Panc1 (cell line): ENCODE measurements at regions not wholly inside any gene's neighbourhood (a gene's known extent, or its start where the extent isn't known, plus 50 kb on each side); places are given as distances from the start of the nearest gene placed in this dataset.
A peak's percentile ranks its signal among the peaks of the same experiment; 100 is the strongest.

Experiments used
- ATAC-seq: fragments of 200-7000 bp; cut with Tn5 transposase; 2 replicates; pipeline ENCODE4 v1.9.1; 2020; ENCODE audit warnings: mild to moderate bottlenecking, moderate library complexity
- BruUV-seq: library from RNA; stranded (reverse); fragments of 400-500 nt; replicated peaks from 2 replicates; lab custom pipeline; 2021; lab: Mats Ljungman, UMichigan
- CTCF ChIA-PET: fragments of 300-600 bp; sonication (Branson Sonifier 250); formaldehyde crosslinking; loops from one replicate; lab custom pipeline; 2022; ENCODE audit warnings: antibody characterized with exemption; lab: Charles Lee
- POLR2A ChIA-PET: fragments of 300-600 bp; sonication (Branson Sonifier 250); formaldehyde crosslinking; loops from one replicate; lab custom pipeline; 2022; ENCODE audit warnings: antibody characterized with exemption; lab: Charles Lee
- DNase-seq: peaks from one replicate; pipeline ENCODE4 v3.0.0-alpha.2; 2010; ENCODE audit warnings: low read depth, low spot score
- H3K27ac ChIP-seq: 2 replicates; pipeline ENCODE4 v1.5.1; 2011; ENCODE audit warnings: mild to moderate bottlenecking, low read length, inconsistent platforms
- H3K27me3 ChIP-seq: fragments of 200-500 bp; sonication (Bioruptor generic); 2 replicates; pipeline ENCODE4 v1.6.0; 2014; ENCODE audit warnings: low read length, inconsistent platforms; ENCODE audit not compliant: control insufficient read depth, insufficient read depth
- H3K36me3 ChIP-seq: fragments of 200-500 bp; sonication (Bioruptor generic); 2 replicates; pipeline ENCODE4 v1.5.1; 2014; ENCODE audit warnings: inconsistent platforms, mild to moderate bottlenecking, low read length, moderate library complexity; ENCODE audit not compliant: control insufficient read depth, insufficient read depth
- H3K4me1 ChIP-seq: 2 replicates; pipeline ENCODE4 v1.5.1; 2011; ENCODE audit warnings: inconsistent platforms, mild to moderate bottlenecking, low read length, moderate library complexity; ENCODE audit not compliant: control insufficient read depth, insufficient read depth
- H3K4me3 ChIP-seq, 2 experiments: 2 replicates each; pipeline ENCODE4 v1.5.1; 2011 to 2012; ENCODE audit warnings: low read depth in 2 of 2, low read length in 2 of 2, mild to moderate bottlenecking in 2 of 2, inconsistent platforms in 1 of 2, moderate library complexity in 1 of 2
- H3K9me3 ChIP-seq: fragments of 200-500 bp; sonication (Bioruptor generic); 2 replicates; pipeline ENCODE4 v1.5.1; 2014; ENCODE audit warnings: low read depth, mild to moderate bottlenecking, inconsistent platforms, low read length, moderate library complexity; ENCODE audit not compliant: control insufficient read depth, insufficient read depth
- CTCF ChIP-seq: fragments of 450-650 bp; IDR thresholded peaks from 2 replicates; pipeline ENCODE4 v1.5.1; 2017; ENCODE audit warnings: mild to moderate bottlenecking
- POLR2AphosphoS5 ChIP-seq: IDR thresholded peaks from 2 replicates; pipeline ENCODE4 v1.6.1; 2012; ENCODE audit warnings: mild to moderate bottlenecking, low read depth, low read length, moderate library complexity
- SIN3A ChIP-seq: IDR thresholded peaks from 2 replicates; pipeline ENCODE4 v1.6.1; 2012; ENCODE audit warnings: low read depth, mild to moderate bottlenecking, low read length, moderate library complexity, borderline replicate concordance; ENCODE audit not compliant: insufficient read depth
- TCF7L2 ChIP-seq: IDR thresholded peaks from 2 replicates; pipeline ENCODE4 v1.6.1; 2011; ENCODE audit warnings: mild to moderate bottlenecking, low read depth, low read length, inconsistent platforms
- in situ Hi-C: cut with HindIII; loops from 2 replicates; pipeline ENCODE4 v1.10.0; 2016; ENCODE audit warnings: low sequenced_read_pairs, low pct_unique_long_range_greater_than_20kb
- intact Hi-C: fragments of 100-400 bp; cut with micrococcal nuclease; formaldehyde crosslinking; loops from one replicate; pipeline ENCODE4 v1.10.0; 2022; ENCODE audit not compliant: unreplicated experiment
- TF ChIP-seq, protein P1 (sequence below), 2 experiments: IDR thresholded peaks; 2 replicates each; pipeline ENCODE4 v1.6.1; 2011 to 2012; ENCODE audit warnings: low read depth in 2 of 2, control low read depth in 1 of 2, low read length in 1 of 2, mild to moderate bottlenecking in 1 of 2, moderate library complexity in 1 of 2; ENCODE audit not compliant: insufficient read depth in 1 of 2

DNA sequence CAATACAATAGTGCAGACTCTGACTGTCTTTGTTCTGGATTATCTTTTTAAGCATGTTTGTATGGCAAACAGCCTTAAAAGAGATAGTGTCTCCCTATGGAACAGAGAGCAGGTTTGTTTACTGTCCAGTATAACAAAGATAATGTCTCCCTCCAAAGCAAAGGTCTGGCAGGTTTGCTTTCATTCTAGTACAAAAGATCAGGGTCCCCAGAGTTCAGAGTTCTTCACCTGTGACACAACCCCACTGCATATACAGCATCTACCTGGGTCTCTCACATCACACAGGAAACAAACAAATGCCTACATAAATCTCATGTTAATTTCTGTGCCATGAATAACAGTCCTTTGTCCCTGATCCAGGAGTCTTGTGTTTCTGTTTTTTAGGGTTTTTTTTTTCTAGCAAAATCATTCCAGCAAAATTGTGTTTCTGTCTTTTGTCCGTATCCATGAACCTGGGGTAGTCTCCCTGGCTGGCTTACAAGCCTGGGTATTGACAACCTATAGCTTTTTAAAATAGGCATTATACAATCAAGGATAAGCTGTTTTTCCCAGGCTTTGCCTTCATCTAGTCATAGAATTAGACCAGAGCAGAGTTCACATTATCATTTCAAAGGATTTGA lies 89.4 kb upstream of the PTBP2 start:
- BruUV-seq: no TSS peak
- Histone ChIP-seq H3K36me3 (no peaks in the 10 kb centered on the region; the same call in 1 of the 2 replicates), H3K9me3 (no peaks in the 10 kb centered on the region), H3K4me3 (no peak overlapping the region), H3K27me3 (no peaks in the 10 kb centered on the region), H3K4me1 (no peaks in the 10 kb centered on the region), H3K27ac (no peak overlapping the region)
- DNase-seq (no peak), ATAC-seq (no peak)
- CTCF ChIA-PET: no interaction called here
- TF ChIP-seq TCF7L2: no peak
- in situ Hi-C loops (no loop called here), intact Hi-C loops (no loop called here)
- POLR2A ChIA-PET: no interaction called here

DNA sequence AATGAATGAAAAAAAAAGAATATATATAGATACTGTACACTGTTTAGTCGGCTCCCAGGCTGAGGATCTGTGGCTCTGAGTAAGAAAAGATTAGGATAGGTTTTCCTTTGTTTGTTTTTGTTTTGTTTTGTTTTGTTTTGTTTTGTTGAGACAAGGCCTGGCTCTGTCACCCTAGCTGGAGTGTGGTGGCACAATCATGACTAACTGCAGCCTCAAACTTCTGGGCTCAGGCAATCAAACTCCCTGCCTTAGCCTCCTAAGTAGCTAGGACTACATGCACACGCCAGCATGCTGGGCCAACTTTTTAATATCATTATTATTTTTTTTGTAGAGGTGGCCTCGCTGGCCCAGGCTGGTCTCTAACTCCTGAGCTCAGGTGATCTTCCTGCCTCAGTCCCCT lies 87.9 kb upstream of the PTBP2 start:
- Histone ChIP-seq H3K4me3 (no peak overlapping the region), H3K36me3 (no peaks in the 10 kb centered on the region; the same call in 1 of the 2 replicates), H3K9me3 (no peaks in the 10 kb centered on the region), H3K4me1 (no peaks in the 10 kb centered on the region), H3K27me3 (no peaks in the 10 kb centered on the region), H3K27ac (no peak overlapping the region)
- ChIA-PET CTCF (no interaction called here), POLR2A (no interaction called here)
- no peak for DNase-seq
- intact Hi-C loops: no loop called here
- TF ChIP-seq, protein P1, sequence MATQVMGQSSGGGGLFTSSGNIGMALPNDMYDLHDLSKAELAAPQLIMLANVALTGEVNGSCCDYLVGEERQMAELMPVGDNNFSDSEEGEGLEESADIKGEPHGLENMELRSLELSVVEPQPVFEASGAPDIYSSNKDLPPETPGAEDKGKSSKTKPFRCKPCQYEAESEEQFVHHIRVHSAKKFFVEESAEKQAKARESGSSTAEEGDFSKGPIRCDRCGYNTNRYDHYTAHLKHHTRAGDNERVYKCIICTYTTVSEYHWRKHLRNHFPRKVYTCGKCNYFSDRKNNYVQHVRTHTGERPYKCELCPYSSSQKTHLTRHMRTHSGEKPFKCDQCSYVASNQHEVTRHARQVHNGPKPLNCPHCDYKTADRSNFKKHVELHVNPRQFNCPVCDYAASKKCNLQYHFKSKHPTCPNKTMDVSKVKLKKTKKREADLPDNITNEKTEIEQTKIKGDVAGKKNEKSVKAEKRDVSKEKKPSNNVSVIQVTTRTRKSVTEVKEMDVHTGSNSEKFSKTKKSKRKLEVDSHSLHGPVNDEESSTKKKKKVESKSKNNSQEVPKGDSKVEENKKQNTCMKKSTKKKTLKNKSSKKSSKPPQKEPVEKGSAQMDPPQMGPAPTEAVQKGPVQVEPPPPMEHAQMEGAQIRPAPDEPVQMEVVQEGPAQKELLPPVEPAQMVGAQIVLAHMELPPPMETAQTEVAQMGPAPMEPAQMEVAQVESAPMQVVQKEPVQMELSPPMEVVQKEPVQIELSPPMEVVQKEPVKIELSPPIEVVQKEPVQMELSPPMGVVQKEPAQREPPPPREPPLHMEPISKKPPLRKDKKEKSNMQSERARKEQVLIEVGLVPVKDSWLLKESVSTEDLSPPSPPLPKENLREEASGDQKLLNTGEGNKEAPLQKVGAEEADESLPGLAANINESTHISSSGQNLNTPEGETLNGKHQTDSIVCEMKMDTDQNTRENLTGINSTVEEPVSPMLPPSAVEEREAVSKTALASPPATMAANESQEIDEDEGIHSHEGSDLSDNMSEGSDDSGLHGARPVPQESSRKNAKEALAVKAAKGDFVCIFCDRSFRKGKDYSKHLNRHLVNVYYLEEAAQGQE (IDR thresholded peaks at IDR 0.05; ENCODE audit: insufficient read depth in 1 of 2, low read depth in 2 of 2, low read length in 1 of 2): no peak
- TF ChIP-seq POLR2AphosphoS5: no peak
- TF ChIP-seq TCF7L2: no peak
- TF ChIP-seq CTCF: no peak
- no peak for TF ChIP-seq SIN3A
- no TSS peak for BruUV-seq
- peak; percentile 65; the same call in 1 of the 2 replicates for ATAC-seq
- in situ Hi-C loops: no loop called here

GRCh38 chr1:96634883-96635282 lies 86.7 kb upstream of the PTBP2 start:
- Histone ChIP-seq H3K4me3 (no peak overlapping the region), H3K9me3 (no peaks in the 10 kb centered on the region), H3K27me3 (no peaks in the 10 kb centered on the region), H3K27ac (no peak overlapping the region), H3K36me3 (no peaks in the 10 kb centered on the region; the same call in 1 of the 2 replicates), H3K4me1 (no peaks in the 10 kb centered on the region)
- in situ Hi-C loops (no loop called here), intact Hi-C loops (no loop called here)
- DNase-seq (no peak), ATAC-seq (no peak)
- ChIA-PET CTCF (no interaction called here), POLR2A (no interaction called here)
- TF ChIP-seq, protein P1 (IDR thresholded peaks at IDR 0.05; ENCODE audit: insufficient read depth in 1 of 2, low read depth in 2 of 2, low read length in 1 of 2): no peak
- TF ChIP-seq TCF7L2 (no peak), CTCF (no peak), SIN3A (no peak), POLR2AphosphoS5 (no peak)
- no TSS peak for BruUV-seq
